K562 (cell line): ENCODE measurements at regions not wholly inside any gene's neighbourhood (a gene's known extent, or its start where the extent isn't known, plus 50 kb on each side); places are given as distances from the start of the nearest gene placed in this dataset.

Source experiments
- ATAC-seq: fragments of 200-7000 bp; cut with Tn5 transposase; 3 replicates; pipeline ENCODE4 v1.9.1; 2020; ENCODE audit warnings: moderate library complexity
- BruUV-seq: library from RNA; stranded (reverse); fragments of 400-500 nt; replicated peaks from 2 replicates; lab custom pipeline; 2021; lab: Mats Ljungman, UMichigan
- CTCF ChIA-PET: fragments of 300-600 bp; formaldehyde crosslinking; extraction: SDS; loops from one replicate; lab custom pipeline; 2021; ENCODE audit warnings: low intra/inter-chr PET ratio; lab: Yijun Ruan, JAX
- POLR2A ChIA-PET: fragments of 300-600, 350-650 bp; sonication (Branson Sonifier 250); formaldehyde crosslinking; extraction: SDS; loops from one replicate; lab custom pipeline; 2021; ENCODE audit warnings: antibody characterized with exemption, inconsistent platforms; lab: Yijun Ruan, JAX
- DNase-seq, 4 experiments: peaks; one replicate each; pipeline versions ENCODE4 v3.0.0 to v3.0.0-alpha.2; 2011 to 2018; ENCODE audit warnings: low spot score in 3 of 4, mixed read lengths in 3 of 4; ENCODE audit errors: extremely low read depth in 1 of 4
- FAIRE-seq: peaks from 2 replicates; lab custom pipeline; 2011; peaks lifted over from hg19 to GRCh38; lab: Jason Lieb, UNC
- H2AFZ ChIP-seq: 2 replicates; pipeline ENCODE4 v1.6.0; 2011; ENCODE audit warnings: low read depth, low read length, control low read depth, inconsistent platforms
- H3K27ac ChIP-seq: fragments of 200-600 bp; 3 replicates; pipeline ENCODE4 v1.8.0; 2011; ENCODE audit warnings: low read depth, mild to moderate bottlenecking, control low read depth, inconsistent platforms, low read length, moderate library complexity, mixed read lengths; ENCODE audit errors: extremely low read depth
- H3K27me3 ChIP-seq, 2 experiments: fragments of 300-600 bp in 1 of 2; 2 replicates in 1 of 2; 3 replicates in 1 of 2; pipeline versions ENCODE4 v1.6.0 to v1.8.0; 2011; ENCODE audit warnings: inconsistent platforms in 2 of 2, low read length in 2 of 2, mild to moderate bottlenecking in 1 of 2, mixed read lengths in 1 of 2, moderate library complexity in 1 of 2; ENCODE audit not compliant: control insufficient read depth in 2 of 2, insufficient read depth in 2 of 2
- H3K36me3 ChIP-seq: fragments of 300-600 bp; 3 replicates; pipeline ENCODE4 v1.8.0; 2011; ENCODE audit warnings: mild to moderate bottlenecking, low read length, inconsistent platforms; ENCODE audit not compliant: control insufficient read depth, insufficient read depth
- H3K4me1 ChIP-seq, 2 experiments: fragments of 200-600 bp in 1 of 2; replicated peaks in 1 of 2; 2 replicates in 1 of 2; 3 replicates in 1 of 2; pipeline versions ENCODE4 v1.5.1 to v1.8.0; 2011; ENCODE audit warnings: inconsistent platforms in 2 of 2, low read length in 2 of 2, mild to moderate bottlenecking in 1 of 2, mixed read lengths in 1 of 2, moderate library complexity in 1 of 2; ENCODE audit not compliant: control insufficient read depth in 2 of 2, insufficient read depth in 2 of 2
- H3K4me2 ChIP-seq: 2 replicates; pipeline ENCODE4 v1.6.1; 2011; ENCODE audit warnings: low read length, control low read depth, inconsistent platforms, mixed read lengths; ENCODE audit not compliant: insufficient read depth
- H3K4me3 ChIP-seq: fragments of 200-600 bp; sonication (generic), shearing (Covaris generic); 2 replicates; pipeline ENCODE4 v1.5.1; 2016; ENCODE audit warnings: control low read depth, inconsistent platforms
- H3K79me2 ChIP-seq: fragments of 200-600 bp; 3 replicates; pipeline ENCODE4 v1.8.0; 2011; ENCODE audit warnings: low read length, inconsistent platforms; ENCODE audit not compliant: control insufficient read depth, insufficient read depth
- H3K9ac ChIP-seq, 2 experiments: 2 replicates each; pipeline versions ENCODE4 v1.6.0 to v1.6.1; 2011; ENCODE audit warnings: low read depth in 2 of 2, low read length in 2 of 2, control low read depth in 1 of 2, inconsistent platforms in 1 of 2, mild to moderate bottlenecking in 1 of 2, mixed read lengths in 1 of 2; ENCODE audit not compliant: insufficient read depth in 1 of 2
- H3K9me1 ChIP-seq: one replicate; pipeline ENCODE4 v1.6.0; 2011; ENCODE audit warnings: inconsistent platforms, mild to moderate bottlenecking, low read length, moderate library complexity; ENCODE audit not compliant: control insufficient read depth, insufficient read depth
- H3K9me3 ChIP-seq: replicated peaks from 2 replicates; pipeline ENCODE4 v1.5.1; 2011; ENCODE audit warnings: low read depth, low read length, inconsistent platforms; ENCODE audit not compliant: control insufficient read depth, insufficient read depth
- H4K20me1 ChIP-seq: replicated peaks from 2 replicates; pipeline ENCODE4 v1.6.1; 2011; ENCODE audit warnings: low read length, inconsistent platforms, mixed read lengths; ENCODE audit not compliant: control insufficient read depth, insufficient read depth
- KDM1A ChIP-seq, 2 experiments: fragments of 450-650 bp; IDR thresholded peaks; 2 replicates each; pipeline ENCODE4 v1.6.1; 2016; ENCODE audit warnings: mild to moderate bottlenecking in 2 of 2
- MTA3 ChIP-seq: fragments of 450-650 bp; formaldehyde crosslinking; IDR thresholded peaks from 2 replicates; pipeline ENCODE4 v1.6.1; 2017; ENCODE audit warnings: mild to moderate bottlenecking, borderline replicate concordance
- MYC ChIP-seq, 2 experiments: fragments of 250-450 bp in 1 of 2; sonication (Bioruptor Pico) in 1 of 2; IDR thresholded peaks; 2 replicates each; pipeline versions ENCODE4 v1.5.1 to v1.6.1; 2012 to 2021; ENCODE audit warnings: low read depth in 2 of 2, borderline replicate concordance in 1 of 2, improper control_type of control experiment in 1 of 2, low read length in 1 of 2, mild to moderate bottlenecking in 1 of 2, moderate library complexity in 1 of 2
- NELFE ChIP-seq: IDR thresholded peaks from 2 replicates; pipeline ENCODE4 v1.6.1; 2011; ENCODE audit warnings: mild to moderate bottlenecking; ENCODE audit not compliant: insufficient read depth, insufficient read length
- RB1 ChIP-seq: fragments of 450-650 bp; IDR thresholded peaks from 2 replicates; pipeline ENCODE4 v1.6.1; 2017; ENCODE audit warnings: low read depth, mild to moderate bottlenecking
- RFX5 ChIP-seq: IDR thresholded peaks from 2 replicates; pipeline ENCODE4 v1.6.1; 2011; ENCODE audit warnings: low read depth, mild to moderate bottlenecking, improper control_type of control experiment, low read length
- SIRT6 ChIP-seq: IDR thresholded peaks from one replicate; pipeline ENCODE4 v1.6.1; 2012; ENCODE audit warnings: low read depth, mild to moderate bottlenecking, control low read depth, inconsistent platforms, low read length, moderate library complexity
- SMAD1 ChIP-seq: fragments of 150-350 bp; IDR thresholded peaks from 2 replicates; pipeline ENCODE4 v1.6.1; 2014; ENCODE audit warnings: low read length, low read depth; ENCODE audit not compliant: partially characterized antibody
- TFAM ChIP-seq: fragments of 250-450 bp; sonication (Bioruptor Pico); conservative IDR thresholded peaks from 2 replicates; pipeline ENCODE4 v1.5.0; 2021; ENCODE audit warnings: mild to moderate bottlenecking, moderate library complexity
- U2AF2 ChIP-seq: fragments of 200-400 bp; formaldehyde crosslinking; optimal IDR thresholded peaks from 2 replicates; pipeline ENCODE3; 2017; ENCODE audit warnings: low read depth, mild to moderate bottlenecking, low read length
- WGBS: fragments of 100-300 bp; shearing (Covaris generic); methylation state at CpG from one replicate; pipeline ENCODE4 v1.1.6; 2016; ENCODE audit warnings: low coverage, mixed read lengths; ENCODE audit not compliant: insufficient coverage; ENCODE audit errors: missing lambda C conversion rate; 5-methylcytosine and 5-hydroxymethylcytosine counted together
- in situ Hi-C: fragments of 300-500 bp; cut with MboI; formaldehyde crosslinking; loops from 4 replicates; pipeline ENCODE4 v1.15.0; 2018; ENCODE audit warnings: inconsistent platforms, mixed read lengths
- intact Hi-C: fragments of 100-400 bp; cut with micrococcal nuclease; formaldehyde crosslinking; loops from 2 replicates; pipeline ENCODE4 v1.14.2; 2022
- TF ChIP-seq, protein P1 (sequence below): fragments of 250-450 bp; sonication (Bioruptor Pico); IDR thresholded peaks from 2 replicates; pipeline ENCODE4 v1.5.0; 2021

DNA sequence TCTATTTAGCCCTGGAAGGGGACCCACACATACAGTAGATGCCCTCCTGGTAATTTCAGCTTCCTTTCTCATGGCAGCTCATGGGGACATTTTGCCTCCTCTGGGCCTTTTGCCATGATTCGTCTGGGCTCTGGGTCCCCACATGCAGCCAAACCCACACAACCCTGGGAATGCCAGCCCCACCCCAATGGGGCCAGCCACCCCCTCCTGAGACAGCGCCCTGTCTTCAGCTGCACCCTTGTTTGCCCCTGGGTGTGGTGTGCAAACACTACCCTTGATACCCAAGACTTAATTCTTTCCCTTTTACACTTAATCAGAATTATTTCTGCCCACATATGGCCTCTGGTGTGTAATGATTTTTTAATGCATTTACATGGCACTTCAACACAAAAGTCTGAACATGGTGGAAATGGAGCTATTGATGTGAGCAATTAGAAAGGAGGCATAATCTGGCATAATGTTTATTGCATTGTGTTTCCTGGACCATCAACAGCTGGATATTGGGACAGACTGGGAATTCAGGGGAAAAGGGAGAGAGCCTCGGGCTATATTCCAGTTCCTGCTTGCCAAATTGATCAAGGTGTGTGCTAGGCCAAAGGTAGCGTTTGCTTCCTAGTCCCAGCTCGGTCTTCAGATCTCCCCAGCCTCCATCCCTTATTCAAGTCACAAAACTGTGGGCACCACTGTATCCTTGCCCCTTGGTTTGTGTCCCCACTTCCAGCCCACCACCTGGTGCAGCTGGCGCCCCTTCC lies 85.0 kb upstream of the ANO1 start:
- Histone ChIP-seq H4K20me1 (0 out of 2 replicates have a peak, but pooled peaks cover 3% of the 10 kb centered on the region), H3K9ac (no peak overlapping the region), H3K4me2 (no peak overlapping the region), H3K9me1 (no peaks in the 10 kb centered on the region), H2AFZ (no peak overlapping the region), H3K9me3 (peaks cover 2% of the 10 kb centered on the region; the same call in 1 of the 2 replicates), H3K79me2 (no peaks in the 10 kb centered on the region), H3K4me1 (no peaks in the 10 kb centered on the region), H3K27ac (no peak overlapping the region), H3K27me3 (no peaks in the 10 kb centered on the region; a peak in 3 of 5 replicates), H3K36me3 (no peaks in the 10 kb centered on the region), H3K4me3 (no peak overlapping the region)
- BruUV-seq, result no TSS peak
- no peak for FAIRE-seq
- ChIA-PET POLR2A (interaction anchor here (0.6 kb wide), 2 partner anchors 19 to 28 kb away, joined by 3 read pairs; no protein-coding TSS in a partner anchor), CTCF (no interaction called here)
- TF ChIP-seq SIRT6 (no peak), MYC (IDR thresholded peaks at IDR 0.05; ENCODE audit: low read depth, low read length) (no peak), MYC (CRISPR knock-in tag; IDR thresholded peaks at IDR 0.05; ENCODE audit: borderline replicate concordance, low read depth) (no peak), TFAM (no peak), NELFE (no peak)
- in situ Hi-C loops (no loop called here), intact Hi-C loops (no loop called here)
- DNase-seq, result no peak
- WGBS, result 3% methylated on average over 6 of the region's 6 CpGs
- ATAC-seq, result no peak

DNA sequence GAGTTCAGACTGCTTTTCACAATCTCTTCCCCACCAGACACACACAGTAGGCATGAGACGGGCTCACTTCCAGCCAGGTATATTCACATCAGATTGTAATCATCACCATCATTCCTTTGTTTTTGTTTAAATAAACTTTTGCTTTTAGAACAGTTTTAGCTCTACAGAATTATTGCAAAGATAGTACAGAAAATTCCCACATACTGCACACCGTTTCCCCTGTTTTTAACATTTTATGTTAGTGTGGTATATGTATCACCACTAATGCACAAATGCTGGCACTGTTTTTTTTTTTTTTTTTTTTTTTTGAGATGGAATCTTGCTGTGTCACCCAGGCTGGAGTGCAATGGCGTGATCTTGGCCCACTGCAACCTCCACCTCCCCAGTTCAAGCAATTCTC lies 83.3 kb upstream of the ANO1 start:
- H3K4me3 ChIP-seq, result no peak overlapping the region
- in situ Hi-C loops, result loop anchor here (5.0 kb wide), 1 partner anchor 77 kb away; no protein-coding TSS in a partner anchor
- no peak for TF ChIP-seq RFX5
- no peak for TF ChIP-seq U2AF2
- no peak for TF ChIP-seq SMAD1
- TF ChIP-seq, protein P1, sequence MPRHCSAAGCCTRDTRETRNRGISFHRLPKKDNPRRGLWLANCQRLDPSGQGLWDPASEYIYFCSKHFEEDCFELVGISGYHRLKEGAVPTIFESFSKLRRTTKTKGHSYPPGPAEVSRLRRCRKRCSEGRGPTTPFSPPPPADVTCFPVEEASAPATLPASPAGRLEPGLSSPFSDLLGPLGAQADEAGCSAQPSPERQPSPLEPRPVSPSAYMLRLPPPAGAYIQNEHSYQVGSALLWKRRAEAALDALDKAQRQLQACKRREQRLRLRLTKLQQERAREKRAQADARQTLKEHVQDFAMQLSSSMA (CRISPR knock-in tag), result no peak
- TF ChIP-seq RB1, result no peak
- no peak for TF ChIP-seq MTA3
- no peak for TF ChIP-seq KDM1A (IDR thresholded peaks at IDR 0.05)

More for the DNA sequence above, 83.3 kb upstream of the ANO1 start:
- Histone ChIP-seq H3K4me2 (no peak overlapping the region), H3K27me3 (no peaks in the 10 kb centered on the region; a peak in 1 of 5 replicates), H4K20me1 (no peaks in the 10 kb centered on the region), H3K9me1 (no peaks in the 10 kb centered on the region), H3K27ac (no peak overlapping the region), H3K9me3 (peaks cover 2% of the 10 kb centered on the region; the same call in 1 of the 2 replicates), H3K79me2 (no peaks in the 10 kb centered on the region), H2AFZ (no peak overlapping the region), H3K9ac (no peak overlapping the region), H3K4me1 (no peaks in the 10 kb centered on the region; a peak in 1 of 5 replicates), H3K36me3 (no peaks in the 10 kb centered on the region)
- no peak for ATAC-seq
- intact Hi-C loops, result no loop called here
- BruUV-seq, result no TSS peak
- ChIA-PET POLR2A (no interaction called here), CTCF (no interaction called here)
- no peak for FAIRE-seq
- WGBS, result 12% methylated on average over 3 of the region's 3 CpGs
- no peak for DNase-seq
